NOMO-1 (cell line): ENCODE measurements at regions not wholly inside any gene's neighbourhood (a gene's known extent, or its start where the extent isn't known, plus 50 kb on each side); places are given as distances from the start of the nearest gene placed in this dataset.

ENCODE experiments used
- DNase-seq, 2 experiments: peaks; one replicate each; lab custom pipeline; 2025; ENCODE audit not compliant: unreplicated experiment in 2 of 2; lab: John Stamatoyannopoulos, UW

DNA sequence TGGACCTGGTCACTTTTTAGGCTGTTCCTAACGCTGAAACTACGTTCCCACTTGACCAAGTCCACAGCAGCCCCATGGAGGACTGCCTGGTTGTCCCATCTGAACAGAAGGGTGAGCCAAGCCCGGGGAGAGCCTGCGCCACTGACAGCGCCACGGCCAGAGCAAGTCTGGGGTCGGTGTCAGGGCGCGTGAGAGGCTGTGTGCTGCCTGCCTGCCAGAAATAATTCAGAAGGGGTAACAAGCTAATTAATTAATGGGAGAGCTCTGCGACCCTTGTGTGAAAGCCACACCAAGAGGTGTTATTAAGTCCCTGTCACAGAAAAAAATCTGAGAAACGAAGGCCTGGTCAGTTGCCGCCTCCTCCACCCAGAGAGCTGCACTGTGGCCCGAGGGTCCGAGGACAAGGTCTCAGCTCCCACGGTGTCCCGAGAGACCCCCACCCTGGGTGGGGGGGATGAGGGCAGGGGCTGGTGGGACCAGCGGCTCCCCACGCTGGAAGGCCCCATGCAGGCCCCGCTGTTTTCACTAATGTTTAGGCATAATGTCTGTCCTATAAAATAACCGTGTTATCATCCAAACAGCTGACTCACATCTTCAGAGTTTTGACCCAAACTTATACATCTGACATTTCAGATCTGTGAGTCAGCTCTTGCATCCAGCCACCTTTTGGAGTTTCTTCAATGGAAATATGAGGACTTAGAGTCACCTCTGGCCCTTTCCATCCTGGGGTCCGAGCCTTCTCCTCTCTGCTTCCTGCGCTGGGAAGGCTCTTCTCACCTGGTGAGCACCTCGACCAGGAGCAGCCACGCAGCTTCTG lies 58.5 kb downstream of the DLL1 start:
- no peak for DNase-seq

DNA sequence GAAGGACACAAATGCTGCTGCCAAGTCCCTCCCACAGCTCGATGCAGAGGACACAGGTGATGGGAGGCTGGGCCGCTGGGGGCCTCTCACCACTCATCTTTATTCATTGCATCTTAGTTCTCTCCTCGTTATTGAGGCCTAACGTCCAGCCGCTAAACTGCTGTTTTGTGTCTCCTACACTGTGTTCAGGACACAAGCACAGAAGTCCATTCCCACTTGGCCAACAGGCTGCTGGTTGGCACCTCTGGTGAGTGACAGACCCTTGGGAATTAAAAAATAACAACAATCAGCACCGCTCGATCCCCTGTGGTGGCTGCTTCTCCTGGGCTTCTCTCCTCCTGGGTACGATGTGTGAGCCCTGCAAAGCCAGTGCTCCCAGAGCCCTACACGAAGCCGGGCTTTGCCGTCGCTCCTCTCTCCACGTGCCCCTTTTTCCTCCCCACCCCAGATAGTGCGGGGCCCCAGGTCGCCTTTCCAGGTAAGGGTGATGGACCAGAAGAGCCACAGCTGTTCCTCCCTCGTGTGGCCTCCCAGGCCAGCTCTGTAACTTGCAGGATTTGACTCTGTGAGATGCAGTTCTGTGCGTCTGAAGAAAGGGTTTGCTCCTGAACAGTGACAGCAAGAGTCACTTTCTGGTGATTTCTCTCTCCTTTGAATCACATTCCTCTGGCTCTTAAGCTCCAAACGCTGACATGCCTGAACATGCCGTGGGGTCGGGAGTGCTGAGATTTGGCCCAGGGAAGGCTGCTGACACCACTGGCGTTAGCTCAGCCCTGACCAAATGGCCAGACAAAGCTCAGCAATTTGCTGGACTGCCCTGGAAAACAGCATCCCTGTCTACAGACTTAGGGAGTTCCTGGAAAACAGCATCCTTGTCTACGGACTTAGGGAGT lies 59.3 kb downstream of the DLL1 start:
- DNase-seq = no peak

DNA sequence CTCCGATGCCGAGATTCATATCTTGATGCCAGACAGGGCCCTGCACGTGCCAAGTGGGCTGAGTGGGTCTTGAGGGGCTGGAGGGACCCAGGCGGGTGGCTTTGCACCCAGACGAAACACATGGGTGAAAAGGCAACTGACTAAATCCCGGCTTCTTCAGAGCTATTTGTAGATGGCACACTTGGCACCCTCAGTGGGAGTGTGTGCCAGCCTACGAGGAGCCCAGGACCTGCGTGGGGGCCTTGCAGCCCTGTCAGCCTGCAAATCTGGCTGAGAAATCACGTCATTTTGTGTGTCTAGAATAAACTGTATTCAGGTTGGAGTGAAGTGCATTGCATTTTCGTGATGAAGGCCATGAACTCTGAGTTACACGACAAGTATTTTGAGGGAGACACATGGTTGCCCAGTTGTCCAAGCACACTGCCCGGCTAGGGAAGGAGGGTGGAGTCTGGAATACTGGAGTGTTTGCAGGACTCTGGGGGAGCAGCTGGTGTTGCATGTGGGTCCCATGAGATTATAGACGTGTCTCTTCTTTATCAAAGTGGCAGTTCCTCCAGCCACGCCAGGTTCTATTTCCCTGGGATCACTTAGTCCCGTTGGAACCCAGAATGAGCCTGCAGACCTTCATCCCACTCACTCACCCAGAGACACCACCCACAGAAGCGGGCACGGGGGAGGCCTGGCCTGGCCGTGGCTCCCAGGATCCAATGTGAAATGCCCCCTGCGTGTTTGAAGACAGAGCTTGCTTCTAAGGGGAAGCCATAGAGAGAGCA lies 60.2 kb downstream of the DLL1 start:
- no peak for DNase-seq

DNA sequence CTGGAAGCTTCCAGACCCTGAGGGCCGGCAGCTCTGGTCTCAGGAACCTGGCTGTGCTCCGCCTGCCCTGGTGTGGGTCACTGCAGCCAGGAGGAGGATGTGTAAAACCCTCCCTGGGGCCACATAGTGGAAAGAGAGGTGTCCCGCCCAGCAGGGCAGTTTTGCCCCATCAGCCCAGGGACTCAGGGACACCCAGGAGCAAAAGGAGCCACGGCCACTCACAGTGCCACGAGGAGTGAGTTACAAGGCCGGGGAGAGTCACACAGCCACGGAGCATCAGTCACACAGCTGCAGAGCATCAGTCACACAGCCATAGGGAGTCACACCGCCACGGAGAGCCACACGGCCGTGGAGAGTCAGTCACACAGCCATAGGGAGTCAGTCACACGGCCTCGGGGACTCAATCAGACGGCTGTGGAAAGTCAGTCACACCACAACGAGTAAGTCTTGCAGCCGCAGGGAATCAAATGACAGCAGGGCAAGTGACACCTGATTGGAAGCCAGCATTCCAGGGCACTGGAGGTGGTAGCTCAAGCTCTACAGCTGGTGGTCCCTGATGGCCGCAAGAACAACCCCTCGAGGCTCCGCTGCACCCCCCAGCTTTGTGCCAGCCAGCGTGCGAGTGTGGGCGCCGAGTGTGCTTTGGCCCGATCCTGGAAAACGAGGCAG lies 60.9 kb downstream of the DLL1 start:
- DNase-seq = no peak

DNA sequence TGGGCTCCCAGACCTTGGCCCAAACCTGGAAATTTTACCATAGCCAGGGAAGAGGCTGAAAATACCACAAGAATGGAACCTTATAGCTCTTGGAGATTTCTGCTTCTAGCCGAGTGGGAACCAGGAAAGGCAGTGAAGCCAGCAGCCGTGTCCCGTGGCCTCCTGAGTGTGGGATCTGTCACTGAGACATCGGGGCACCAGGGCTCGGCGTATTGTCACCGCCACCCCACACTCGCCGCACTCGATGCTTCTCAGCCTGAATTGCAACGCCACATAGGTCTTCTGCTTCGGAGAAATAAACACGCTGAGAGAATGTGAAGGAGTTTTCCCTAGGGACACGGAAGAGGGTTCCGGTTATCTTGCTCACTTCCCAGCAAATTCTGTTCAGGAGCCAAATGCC lies 61.5 kb downstream of the DLL1 start:
- no peak for DNase-seq

DNA sequence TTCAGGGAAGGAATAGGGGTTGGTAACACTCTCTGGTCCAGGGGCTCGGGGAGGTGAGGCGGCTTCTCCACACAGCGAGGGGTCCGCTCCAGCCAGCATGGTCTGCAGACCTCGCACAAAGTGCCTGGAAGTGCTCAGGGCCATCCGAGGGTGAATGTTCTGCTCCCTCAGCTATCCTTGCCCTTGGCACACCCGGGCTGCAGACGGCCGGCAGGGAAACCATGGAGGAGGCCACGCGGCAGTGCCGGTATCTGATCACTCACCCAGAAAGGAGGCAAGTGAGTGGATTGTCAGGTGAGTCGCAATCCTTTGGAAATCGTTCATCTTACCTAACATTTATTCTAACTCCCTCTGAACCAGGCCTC lies 62.0 kb downstream of the DLL1 start:
- no peak for DNase-seq

DNA sequence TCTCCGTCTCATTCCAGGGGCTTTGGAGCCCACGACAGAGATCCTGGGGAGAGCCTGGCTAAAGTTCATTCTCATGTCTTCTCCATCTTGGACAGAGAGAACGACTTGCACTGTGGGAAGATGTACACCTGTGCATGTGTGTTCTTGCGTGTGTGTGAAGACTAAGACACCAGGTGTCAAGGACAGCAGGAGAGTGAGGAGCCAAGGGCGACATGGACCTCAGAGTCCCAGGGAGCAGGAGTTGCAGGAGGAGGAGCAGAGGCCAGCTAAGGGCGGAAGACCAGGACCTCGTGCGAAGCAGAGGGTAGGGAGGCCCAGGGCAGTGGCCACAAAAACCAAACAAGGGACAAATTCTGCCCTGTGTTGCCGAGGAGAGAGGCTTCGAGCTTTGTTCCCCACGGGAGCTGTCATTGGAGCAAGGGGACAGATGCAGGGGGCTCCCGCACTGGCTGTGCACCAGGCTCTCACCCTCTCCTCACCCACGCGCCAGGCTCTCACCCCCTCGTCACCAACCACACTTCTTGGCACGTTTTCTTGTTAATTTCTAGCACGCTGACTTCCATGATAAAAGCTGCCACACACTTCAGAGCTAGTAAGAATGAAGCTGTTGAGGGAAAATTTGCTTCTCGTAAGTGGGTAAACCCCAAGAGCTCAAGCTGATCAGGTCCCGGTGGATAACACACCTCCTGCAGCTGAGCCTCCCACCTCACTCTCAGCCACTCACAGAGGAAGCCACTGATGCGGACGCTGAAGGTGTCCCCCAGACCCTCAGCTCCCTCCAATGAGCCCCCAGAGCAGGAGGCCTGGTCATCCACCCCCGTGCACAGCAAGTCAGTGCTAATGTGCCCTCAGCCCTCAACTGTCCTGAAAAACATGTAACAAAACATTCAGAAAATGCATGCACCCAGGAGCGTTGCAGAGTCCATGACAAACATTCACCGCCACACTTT lies 62.6 kb downstream of the DLL1 start:
- DNase-seq = no peak

DNA sequence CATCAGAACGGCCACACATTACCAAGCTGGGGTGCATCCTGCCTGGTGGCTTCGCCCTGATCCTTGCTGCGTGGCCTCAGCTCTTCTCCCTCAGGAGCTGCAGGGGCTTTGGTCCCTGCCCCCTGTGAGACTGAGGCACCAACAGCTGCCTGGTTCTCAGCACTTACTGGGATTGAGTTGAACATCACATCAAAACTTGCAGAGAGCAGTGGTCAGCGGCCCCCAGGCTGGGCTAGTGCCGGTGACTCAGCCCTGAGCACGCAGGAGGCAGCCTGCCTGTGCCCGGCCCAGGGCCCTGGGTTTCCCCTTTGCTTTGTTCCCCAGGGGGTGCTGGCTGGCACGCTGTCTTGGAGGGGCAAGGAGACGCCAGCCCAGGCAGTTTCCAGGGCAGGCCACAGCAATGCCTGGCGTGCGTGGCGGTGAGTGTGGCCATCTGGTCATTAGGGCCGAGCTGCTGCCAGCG lies 63.3 kb downstream of the DLL1 start:
- no peak for DNase-seq

DNA sequence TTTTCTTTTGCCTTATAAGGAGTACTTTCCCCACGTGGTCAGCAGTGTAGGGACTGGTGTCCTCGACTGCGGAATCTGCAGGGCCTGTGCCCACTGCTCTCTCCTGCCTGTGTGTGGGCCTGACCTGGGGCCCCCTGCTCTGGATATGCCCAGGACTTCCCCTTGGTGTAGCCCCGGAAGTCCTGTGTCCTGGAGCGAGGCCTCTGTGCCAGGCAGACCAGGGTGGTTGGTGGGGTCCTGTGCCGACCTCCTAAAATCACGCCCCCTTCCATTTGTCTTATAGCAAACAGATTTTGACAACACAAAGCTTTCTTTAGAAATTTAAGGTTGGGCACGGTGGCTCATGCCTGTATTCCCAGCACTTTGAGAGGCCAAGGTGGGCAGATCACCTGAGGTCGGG lies 64.2 kb downstream of the DLL1 start:
- DNase-seq = no peak

DNA sequence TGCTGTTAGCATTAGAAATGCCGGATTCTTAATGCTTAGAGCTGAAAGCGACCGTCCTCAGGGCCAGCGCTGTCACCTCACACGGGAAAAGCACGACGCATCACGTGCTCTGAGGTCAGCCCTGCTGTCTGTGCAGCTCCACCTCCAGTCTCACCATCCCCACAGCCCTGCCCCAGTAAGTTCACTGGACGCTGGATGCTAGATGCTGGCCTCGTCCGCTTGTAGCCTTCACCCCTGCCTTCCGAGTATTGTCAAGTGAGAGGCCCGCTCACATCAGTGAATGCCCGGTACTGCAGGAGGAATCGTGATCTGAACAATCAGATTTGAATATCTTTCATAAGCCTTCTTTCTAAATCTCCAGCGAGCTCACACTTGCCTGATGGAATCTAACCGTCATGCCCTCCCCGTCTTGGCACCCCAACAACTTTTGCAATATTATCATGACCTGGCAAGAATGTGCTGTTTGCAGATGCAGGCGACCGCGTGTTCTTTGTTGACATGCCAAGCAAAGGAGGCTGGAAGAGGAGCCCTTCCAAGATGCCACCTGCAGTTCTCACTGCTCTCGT lies 64.9 kb downstream of the DLL1 start:
- DNase-seq = no peak

DNA sequence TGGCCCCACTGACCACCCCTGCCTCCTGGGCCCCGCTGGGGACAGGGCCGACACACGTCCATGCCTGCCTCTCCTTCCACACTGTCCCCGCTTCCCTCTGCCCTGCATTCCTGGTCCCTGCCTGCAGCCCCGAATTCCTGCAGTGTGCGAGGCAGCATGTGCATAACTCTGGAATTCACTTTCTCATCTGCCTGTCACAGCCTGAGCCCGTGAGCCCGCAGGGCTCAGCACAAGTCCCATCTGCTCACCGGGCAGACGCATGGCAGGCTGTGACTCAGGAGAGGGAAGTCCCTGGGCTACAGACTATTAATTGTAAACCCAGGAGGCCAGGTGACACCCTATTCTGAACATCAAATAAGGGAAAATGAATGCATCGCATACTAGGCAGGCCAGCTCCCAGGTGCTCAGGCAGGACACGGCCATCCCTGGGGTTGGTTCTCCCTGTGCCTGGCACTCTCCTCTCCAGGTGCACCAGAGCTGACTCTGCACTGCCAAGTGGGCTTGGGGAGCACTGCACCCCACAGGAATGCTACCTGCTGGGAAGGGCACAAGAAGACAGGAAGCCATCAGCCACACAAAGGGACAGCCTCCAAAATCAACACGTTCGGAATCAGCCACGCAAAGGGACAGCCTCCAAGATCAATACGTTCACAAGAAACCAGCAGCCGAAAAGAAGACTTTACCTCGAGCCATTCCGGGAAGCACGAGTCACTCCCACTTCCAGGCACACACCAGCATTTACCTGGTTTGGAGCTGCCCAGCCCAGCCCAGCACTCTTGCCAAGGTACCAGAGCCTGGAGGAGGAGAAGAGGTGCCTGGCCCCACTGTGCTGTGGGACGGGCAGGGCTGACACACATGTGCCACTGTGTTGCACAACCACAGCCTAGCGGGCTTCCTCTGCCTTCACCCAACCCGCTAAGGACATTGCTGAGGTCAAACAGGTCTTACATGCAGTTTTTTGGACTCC lies 65.9 kb downstream of the DLL1 start:
- DNase-seq = peak; percentile 55 to 61

DNA sequence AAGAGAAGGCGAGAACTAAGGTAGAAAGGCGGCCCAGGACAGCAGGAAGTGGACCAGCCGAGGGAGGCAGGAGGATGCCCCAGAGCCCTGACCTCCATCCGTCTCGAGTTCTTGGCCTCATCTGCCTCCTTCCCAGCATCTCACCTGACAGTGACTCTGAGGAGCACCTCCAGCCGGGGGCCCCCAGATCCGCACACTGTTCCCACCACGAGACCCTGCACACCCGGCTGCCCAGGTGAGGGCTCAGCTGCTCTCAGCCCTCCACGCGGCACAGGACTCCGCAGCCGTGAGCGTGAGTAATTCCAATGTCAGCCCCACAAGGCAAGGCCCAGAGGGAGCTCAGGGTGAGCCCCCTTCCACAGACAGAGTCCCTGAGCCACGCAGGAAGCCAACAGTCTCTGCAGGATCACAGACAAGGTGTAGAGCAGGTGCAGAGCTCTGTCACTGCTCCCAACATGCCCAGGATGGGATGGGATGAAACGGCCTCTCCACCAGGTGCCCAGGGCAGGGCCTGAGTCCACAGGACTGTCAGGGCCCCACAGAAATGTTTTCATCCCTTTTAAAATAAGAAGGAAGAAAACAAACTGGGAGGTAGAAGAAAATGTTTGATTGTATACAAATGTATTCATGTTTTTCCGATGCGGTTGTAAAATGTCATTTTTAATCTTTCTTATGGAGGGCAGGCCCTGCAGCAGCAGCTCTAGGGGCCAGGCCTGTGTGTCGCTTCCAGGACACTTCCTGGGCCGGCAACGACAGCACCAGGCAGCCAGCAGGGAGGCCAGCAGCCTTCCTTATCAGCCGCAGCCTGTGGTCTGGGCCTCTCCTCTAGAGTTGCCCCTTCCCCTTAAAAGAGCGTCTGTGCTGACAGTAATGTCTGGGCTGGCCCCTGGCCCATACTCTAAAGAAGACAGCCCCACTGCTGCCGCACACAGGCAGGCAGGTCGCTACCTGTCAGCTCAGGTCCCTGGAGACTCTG lies 66.9 kb downstream of the DLL1 start:
- no peak for DNase-seq

DNA sequence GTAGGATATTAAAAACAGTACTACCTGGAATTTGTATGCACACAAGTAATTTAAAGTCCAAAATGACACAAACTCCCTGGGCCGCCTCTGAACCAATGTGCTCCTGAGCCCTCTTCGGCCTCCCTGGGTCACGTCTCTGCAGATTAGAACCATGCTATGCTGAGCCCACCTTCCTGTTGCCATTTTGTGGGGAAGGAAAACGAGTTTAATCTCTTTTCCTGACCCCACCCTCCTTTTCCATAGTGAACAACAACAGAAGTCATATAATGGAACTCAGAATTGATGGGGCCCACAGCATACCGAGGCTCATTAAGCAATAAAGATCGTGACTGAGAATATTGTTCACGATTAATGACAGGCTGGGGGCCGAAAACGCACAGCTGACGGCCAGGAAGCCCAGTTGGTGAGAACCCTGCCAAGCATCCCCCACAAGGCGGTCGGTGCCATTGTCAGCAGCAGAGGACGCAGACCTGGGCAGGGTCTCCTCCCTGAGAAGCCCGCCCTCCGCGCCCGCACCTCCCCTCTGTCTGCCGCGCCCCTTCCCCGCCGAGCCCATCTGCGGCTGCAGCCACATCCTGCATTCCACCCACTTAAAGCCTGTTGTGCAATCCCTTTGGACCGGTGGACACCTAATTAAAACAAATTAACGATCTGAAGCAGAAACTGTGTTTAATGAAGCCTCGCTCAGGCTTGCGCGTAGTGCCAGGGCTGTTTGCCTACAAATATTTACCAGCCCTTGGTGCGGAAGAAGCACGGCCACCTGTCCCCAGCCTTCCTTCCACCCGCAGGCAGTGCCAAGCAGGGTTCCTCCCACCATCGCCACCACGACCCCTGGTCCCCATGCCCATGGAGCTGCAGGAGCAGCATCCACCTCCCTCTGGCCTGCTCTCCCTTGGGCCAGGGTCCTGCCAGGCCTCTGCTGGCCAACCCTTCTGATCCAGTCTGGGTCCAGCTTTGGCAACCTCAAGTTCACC lies 68.1 kb downstream of the DLL1 start:
- DNase-seq = peak; percentile 64 to 71

DNA sequence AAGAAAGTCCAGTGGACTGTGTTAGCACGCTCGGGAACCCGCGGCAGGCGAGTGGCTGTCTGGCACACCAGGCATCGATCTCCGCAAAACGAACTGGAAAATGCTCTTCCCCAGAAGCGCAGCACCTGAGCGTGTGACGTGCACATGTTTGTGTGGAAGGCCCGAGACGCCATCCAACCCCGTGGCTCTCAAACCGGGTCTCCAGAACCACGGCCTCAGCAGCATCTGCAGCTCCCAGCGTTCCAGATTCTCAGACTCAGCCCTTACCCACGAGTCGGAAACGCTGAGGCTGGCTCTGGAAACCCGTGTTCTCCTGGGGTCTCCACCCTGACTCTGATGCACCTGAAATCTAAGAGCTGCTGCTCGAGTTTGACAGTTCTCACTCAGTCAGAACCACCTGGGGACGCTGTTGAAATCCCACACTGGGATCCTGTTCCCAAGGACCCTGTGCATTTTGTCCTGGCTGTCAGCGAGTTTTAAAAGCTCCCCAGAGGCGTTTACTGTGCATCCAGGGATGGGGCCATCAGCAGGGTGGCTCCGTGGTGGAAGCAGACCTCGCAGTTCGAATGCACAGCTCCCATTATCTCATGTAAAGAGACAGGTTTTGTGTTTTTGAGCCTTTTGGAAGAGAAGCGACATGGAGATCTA lies 69.0 kb downstream of the DLL1 start:
- no peak for DNase-seq

DNA sequence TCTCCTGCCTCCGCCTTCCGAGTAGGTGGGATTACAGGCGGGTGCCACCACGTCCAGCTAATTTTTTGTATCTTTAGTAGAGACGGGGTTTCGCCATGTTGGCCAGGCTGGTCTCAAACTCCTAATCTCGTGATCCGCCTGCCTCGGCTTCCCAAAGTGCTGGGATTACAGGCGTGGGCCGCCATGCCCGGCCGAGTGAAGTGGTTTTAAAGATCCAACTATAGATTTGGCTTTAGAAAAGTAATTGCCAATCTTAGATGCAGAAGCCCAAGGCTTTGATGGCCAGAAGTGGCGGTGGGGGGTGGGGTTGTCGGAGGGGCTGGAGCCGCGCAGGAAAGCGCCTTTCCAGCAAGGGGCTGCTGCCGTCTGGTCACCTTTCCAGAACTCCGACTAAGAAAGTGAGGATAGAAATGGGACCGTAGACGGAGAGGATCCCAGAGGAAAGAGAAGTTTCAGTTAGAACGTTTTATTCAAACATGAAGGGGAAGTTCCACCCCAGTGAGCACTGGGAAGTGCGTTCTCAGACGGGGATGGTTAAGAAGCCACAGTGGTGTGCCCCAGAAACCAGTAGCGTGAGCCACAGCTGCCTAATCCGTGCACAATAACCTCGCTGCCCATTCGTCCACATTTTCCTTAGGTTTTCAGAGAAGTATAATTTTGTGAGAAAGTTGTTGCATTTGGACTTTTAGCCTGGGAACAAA lies 69.7 kb downstream of the DLL1 start:
- peak; percentile 6 to 43 for DNase-seq
